Osteoblast (primary cell): ENCODE measurements at regions not wholly inside any gene's neighbourhood (a gene's known extent, or its start where the extent isn't known, plus 50 kb on each side); places are given as distances from the start of the nearest gene placed in this dataset.

Experiments
- DNase-seq: peaks from one replicate; pipeline ENCODE4 v3.0.0; 2011; ENCODE audit warnings: low spot score, mixed read lengths; ENCODE audit not compliant: insufficient read length; ENCODE audit errors: missing footprints
- H2AFZ ChIP-seq: 2 replicates; pipeline ENCODE4 v1.6.0; 2011; ENCODE audit warnings: mild to moderate bottlenecking, low read length
- H3K27ac ChIP-seq: 2 replicates; pipeline ENCODE4 v1.5.1; 2011; ENCODE audit warnings: mild to moderate bottlenecking, low read depth, low read length, moderate library complexity
- H3K27me3 ChIP-seq: 2 replicates; pipeline ENCODE4 v1.6.0; 2012; ENCODE audit warnings: mild to moderate bottlenecking, control low read depth, inconsistent platforms, low read length, moderate library complexity; ENCODE audit not compliant: insufficient read depth
- H3K36me3 ChIP-seq: 2 replicates; pipeline ENCODE4 v1.5.1; 2011; ENCODE audit warnings: mild to moderate bottlenecking, low read length, control low read depth, moderate library complexity; ENCODE audit not compliant: insufficient read depth
- H3K4me1 ChIP-seq: 2 replicates; pipeline ENCODE4 v1.5.1; 2011; ENCODE audit warnings: mild to moderate bottlenecking, low read length, control low read depth, moderate library complexity; ENCODE audit not compliant: insufficient read depth
- H3K4me2 ChIP-seq: 2 replicates; pipeline ENCODE4 v1.6.0; 2011; ENCODE audit warnings: mild to moderate bottlenecking, low read length; ENCODE audit not compliant: insufficient read depth
- H3K4me3 ChIP-seq: fragments of 200-600 bp; sonication (generic); 3 replicates; pipeline ENCODE4 v1.5.1; 2012; ENCODE audit warnings: mild to moderate bottlenecking, low read length, inconsistent platforms; ENCODE audit not compliant: insufficient read depth
- H3K79me2 ChIP-seq: 2 replicates; pipeline ENCODE4 v1.6.0; 2012; ENCODE audit warnings: mild to moderate bottlenecking, low read length, control low read depth, inconsistent platforms; ENCODE audit not compliant: insufficient read depth
- H3K9me3 ChIP-seq: 2 replicates; pipeline ENCODE4 v1.5.1; 2011; ENCODE audit warnings: low read depth, low read length, control low read depth
- H4K20me1 ChIP-seq: 2 replicates; pipeline ENCODE4 v1.6.0; 2012; ENCODE audit warnings: mild to moderate bottlenecking, low read length, control low read depth; ENCODE audit not compliant: insufficient read depth
- TF ChIP-seq, protein P1 (sequence below): IDR thresholded peaks from 2 replicates; pipeline ENCODE4 v1.5.1; 2011; ENCODE audit warnings: mild to moderate bottlenecking, low read depth, low read length, moderate library complexity; ENCODE audit errors: extremely low read depth

DNA sequence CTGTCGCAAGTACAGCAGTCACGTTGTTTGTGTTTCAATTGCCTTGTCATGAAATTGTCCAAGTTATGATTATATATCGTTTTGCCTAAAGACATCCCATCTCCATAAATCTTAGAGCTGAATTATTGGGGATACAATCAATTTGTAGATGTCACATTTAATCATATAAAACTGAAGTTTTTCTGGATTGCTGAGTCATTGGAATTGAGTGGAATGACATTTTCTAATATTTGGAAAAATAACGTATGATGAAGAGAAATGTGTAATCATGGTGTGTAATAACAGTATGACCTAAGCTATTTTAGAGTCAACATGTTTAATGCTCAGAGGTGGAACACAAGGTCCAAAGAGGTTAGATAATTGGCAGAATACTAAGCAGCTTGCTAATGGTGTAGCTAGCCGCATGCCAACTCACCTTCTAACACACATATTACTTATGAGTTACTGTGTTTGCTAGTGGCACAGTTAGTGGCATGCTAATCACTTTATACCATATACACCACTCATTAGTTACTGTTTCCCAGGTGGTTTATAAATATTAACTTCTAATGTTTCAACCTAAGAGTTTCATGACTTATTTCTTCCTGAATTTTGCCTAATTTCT, 473.1 kb upstream of the GRAMD2B start:
- H3K79me2 ChIP-seq = no peaks in the 10 kb centered on the region
- no peak overlapping the region for H3K27ac ChIP-seq
- H3K4me3 ChIP-seq = no peak overlapping the region
- no peaks in the 10 kb centered on the region for H3K4me1 ChIP-seq
- no peak overlapping the region for H3K4me2 ChIP-seq
- DNase-seq = no peak
- no peaks in the 10 kb centered on the region for H3K9me3 ChIP-seq
- no peak overlapping the region for H2AFZ ChIP-seq
- no peaks in the 10 kb centered on the region for H3K27me3 ChIP-seq
- H4K20me1 ChIP-seq = no peaks in the 10 kb centered on the region
- H3K36me3 ChIP-seq = no peaks in the 10 kb centered on the region
- TF ChIP-seq, protein P1, sequence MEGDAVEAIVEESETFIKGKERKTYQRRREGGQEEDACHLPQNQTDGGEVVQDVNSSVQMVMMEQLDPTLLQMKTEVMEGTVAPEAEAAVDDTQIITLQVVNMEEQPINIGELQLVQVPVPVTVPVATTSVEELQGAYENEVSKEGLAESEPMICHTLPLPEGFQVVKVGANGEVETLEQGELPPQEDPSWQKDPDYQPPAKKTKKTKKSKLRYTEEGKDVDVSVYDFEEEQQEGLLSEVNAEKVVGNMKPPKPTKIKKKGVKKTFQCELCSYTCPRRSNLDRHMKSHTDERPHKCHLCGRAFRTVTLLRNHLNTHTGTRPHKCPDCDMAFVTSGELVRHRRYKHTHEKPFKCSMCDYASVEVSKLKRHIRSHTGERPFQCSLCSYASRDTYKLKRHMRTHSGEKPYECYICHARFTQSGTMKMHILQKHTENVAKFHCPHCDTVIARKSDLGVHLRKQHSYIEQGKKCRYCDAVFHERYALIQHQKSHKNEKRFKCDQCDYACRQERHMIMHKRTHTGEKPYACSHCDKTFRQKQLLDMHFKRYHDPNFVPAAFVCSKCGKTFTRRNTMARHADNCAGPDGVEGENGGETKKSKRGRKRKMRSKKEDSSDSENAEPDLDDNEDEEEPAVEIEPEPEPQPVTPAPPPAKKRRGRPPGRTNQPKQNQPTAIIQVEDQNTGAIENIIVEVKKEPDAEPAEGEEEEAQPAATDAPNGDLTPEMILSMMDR = no peak

DNA sequence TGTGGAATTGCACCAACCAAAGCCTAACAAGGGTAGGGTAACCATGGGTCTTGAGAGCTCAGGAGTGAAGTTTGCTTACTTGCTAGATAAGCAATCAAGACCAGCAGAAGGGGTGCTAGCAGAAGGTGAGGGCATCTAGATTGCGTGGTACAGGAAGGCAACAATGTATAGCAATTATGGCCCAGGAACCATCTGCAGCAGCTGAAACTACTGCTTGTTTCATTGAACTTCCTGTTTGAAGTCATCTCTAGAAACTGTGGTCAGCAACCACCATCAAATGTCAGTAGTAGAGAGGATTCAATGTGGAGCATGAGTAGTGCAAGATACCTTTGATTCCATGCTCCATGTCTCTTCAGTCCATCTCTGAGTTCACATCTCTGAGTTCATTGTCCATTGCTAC, 462.1 kb upstream of the GRAMD2B start:
- no peaks in the 10 kb centered on the region for H3K79me2 ChIP-seq
- H3K27me3 ChIP-seq = no peaks in the 10 kb centered on the region
- no peaks in the 10 kb centered on the region for H4K20me1 ChIP-seq
- H3K4me1 ChIP-seq = no peaks in the 10 kb centered on the region
- no peak overlapping the region for H3K4me3 ChIP-seq
- H3K9me3 ChIP-seq = no peaks in the 10 kb centered on the region
- DNase-seq = no peak
- no peak overlapping the region for H3K4me2 ChIP-seq
- H2AFZ ChIP-seq = no peak overlapping the region
- no peak overlapping the region for H3K27ac ChIP-seq
- TF ChIP-seq, protein P1 = no peak
- no peaks in the 10 kb centered on the region for H3K36me3 ChIP-seq

DNA sequence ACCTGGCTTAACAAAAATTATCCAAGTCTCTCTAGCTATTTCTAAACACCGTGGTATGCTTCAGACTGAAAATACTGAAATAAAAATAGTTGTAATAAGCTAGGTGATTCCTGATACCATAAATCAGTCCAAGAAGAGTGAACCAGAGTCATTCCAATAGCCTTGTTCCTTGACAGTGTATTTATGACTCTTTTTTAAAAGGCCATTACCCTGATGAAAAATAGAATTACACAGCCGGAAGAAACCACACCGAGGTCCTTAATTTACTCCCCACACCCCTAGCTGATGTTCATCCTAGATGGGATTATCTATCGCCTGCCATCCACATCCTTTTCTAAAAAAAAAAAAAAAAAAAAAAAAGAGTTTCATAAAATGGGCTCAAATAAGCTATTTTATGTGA, 457.6 kb upstream of the GRAMD2B start:
- no peak for DNase-seq
- no peaks in the 10 kb centered on the region for H4K20me1 ChIP-seq
- H2AFZ ChIP-seq = no peak overlapping the region
- H3K79me2 ChIP-seq = no peaks in the 10 kb centered on the region
- no peak overlapping the region for H3K27ac ChIP-seq
- no peaks in the 10 kb centered on the region for H3K9me3 ChIP-seq
- no peak overlapping the region for H3K4me3 ChIP-seq
- TF ChIP-seq, protein P1 = no peak
- H3K4me1 ChIP-seq = no peaks in the 10 kb centered on the region
- H3K4me2 ChIP-seq = no peak overlapping the region
- no peaks in the 10 kb centered on the region for H3K36me3 ChIP-seq
- no peaks in the 10 kb centered on the region for H3K27me3 ChIP-seq

DNA sequence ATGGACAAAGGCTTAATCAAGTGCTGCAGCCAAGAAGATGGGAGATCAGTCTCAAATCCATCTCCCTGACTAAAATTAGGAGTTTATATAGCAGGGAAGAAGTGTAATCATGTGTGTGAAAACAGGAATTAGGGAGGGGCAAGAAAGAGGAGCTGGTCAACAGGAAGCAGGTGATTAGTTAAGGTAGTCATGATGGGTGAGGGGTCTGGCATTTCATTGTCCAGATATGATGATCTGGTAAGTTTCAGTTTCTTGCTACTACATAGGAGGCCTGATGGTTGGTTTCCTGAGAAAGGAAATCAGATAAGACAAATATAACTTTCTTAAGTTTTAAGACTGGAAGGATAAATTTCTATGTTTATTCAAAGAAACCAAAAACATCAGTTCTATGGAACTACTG, 455.6 kb upstream of the GRAMD2B start:
- TF ChIP-seq, protein P1 = no peak
- no peak overlapping the region for H3K4me2 ChIP-seq
- no peaks in the 10 kb centered on the region for H3K36me3 ChIP-seq
- no peak overlapping the region for H2AFZ ChIP-seq
- no peaks in the 10 kb centered on the region for H3K4me1 ChIP-seq
- H3K27ac ChIP-seq = no peak overlapping the region
- no peaks in the 10 kb centered on the region for H3K9me3 ChIP-seq
- H3K4me3 ChIP-seq = no peak overlapping the region
- no peaks in the 10 kb centered on the region for H3K27me3 ChIP-seq
- H4K20me1 ChIP-seq = no peaks in the 10 kb centered on the region
- DNase-seq = no peak
- no peaks in the 10 kb centered on the region for H3K79me2 ChIP-seq
